ENCODE measurements at regions not wholly inside any gene's neighbourhood (a gene's known extent, or its start where the extent isn't known, plus 50 kb on each side); places are given as distances from the start of the nearest gene placed in this dataset.

- no peak for DNase-seq (ENCODE audit: low spot score)
Observed at GRCh38 chr1:239008568-239008967, 377.8 kb upstream of the CHRM3 start.

DNA sequence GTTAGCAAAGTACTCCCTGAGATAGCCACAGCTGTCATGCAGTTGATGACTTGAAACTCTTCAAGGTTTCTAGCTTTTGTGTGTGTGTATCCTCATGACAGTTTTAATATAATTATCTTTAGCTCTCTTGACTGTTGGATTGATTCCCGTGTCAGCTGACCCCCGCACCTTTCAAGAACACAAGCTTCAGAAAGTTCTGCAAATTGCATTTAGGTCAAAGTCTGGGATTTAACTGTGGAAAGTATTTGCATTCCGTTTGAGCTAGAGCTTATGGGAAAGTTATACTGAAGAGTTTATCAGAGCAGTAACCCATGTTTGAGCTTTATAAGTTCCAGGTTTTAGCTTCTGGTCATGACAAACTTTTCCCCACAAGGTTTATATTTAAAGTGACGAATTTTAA, 380.1 kb upstream of the CHRM3 start:
- DNase-seq (ENCODE audit: low spot score): no peak

- no peak for DNase-seq (ENCODE audit: low spot score)
Observed at GRCh38 chr1:238999944-239000343, 386.4 kb upstream of the CHRM3 start.

DNA sequence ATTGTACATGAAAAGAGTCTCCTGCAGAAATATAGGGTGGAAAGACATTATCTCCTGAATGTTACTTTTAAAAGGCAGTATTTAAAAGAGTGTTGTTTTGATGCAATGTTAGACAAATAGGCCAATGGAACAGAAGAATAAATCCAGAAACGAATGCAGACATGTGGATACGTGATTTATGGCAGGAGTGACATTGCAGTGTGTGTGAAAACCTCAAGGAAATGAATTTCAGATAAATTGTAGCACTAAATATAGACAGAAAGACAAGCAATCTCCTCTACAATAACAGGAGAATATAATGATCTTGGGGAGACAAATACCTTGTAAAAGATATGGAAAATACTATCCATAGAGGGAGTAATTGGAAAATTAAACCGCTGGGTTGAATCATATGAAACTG, 387.8 kb upstream of the CHRM3 start:
- DNase-seq (ENCODE audit: low spot score): no peak

GRCh38 chr1:238991765-238992495, 394.4 kb upstream of the CHRM3 start:
- DNase-seq (ENCODE audit: low spot score): peak; percentile 13

DNA sequence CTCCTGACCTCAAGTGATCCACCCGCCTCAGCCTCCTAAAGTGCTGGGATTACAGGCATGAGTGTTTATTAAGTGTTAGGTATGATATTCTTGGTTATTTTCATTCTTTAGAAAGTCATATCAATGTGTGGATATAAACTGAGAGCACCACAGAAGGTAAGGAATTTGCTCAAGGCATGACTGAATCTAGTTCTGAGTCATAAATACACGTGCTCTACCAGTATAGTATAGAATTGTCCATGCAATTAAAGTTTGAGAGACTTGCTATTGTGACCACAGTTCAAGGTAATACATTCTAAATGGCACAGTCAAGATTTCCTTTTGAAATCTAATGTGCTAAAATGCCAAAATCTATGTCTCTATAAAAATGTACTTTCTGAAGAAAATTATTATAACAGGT, 401.1 kb upstream of the CHRM3 start:
- no peak for DNase-seq (ENCODE audit: low spot score)

GRCh38 chr1:238982736-238983135, 403.6 kb upstream of the CHRM3 start:
- no peak for DNase-seq (ENCODE audit: low spot score)

DNA sequence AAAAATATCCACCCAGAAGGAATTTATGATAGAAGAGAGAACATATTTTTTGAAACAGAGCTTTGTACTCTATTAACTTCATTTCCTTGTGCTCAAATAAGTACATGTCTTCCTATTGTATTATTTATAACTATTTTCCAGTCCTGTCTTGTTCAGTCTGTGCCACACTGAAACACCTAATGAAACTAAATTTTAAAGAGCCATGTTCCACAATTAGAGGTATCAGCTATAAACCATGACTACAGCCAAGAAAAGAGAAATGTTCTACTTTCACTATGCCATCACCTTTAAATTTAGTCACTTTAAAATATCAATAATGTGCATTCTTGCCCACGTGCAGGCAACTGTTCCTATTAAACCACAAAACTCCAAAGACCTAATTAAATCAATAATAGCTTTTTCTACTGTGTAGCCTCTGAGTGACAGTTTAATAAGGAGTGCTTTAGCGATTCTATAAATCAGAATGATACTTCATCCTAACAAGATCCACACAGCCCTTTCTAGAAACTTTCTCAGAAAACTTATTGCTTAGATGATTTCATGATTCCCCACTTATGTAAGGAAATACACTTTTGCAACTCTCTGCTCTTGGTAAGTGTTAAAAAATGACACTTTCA, 404.9 kb upstream of the CHRM3 start:
- DNase-seq (ENCODE audit: low spot score): no peak

GRCh38 chr1:238980053-238980452, 406.3 kb upstream of the CHRM3 start:
- DNase-seq (ENCODE audit: low spot score): no peak

DNA sequence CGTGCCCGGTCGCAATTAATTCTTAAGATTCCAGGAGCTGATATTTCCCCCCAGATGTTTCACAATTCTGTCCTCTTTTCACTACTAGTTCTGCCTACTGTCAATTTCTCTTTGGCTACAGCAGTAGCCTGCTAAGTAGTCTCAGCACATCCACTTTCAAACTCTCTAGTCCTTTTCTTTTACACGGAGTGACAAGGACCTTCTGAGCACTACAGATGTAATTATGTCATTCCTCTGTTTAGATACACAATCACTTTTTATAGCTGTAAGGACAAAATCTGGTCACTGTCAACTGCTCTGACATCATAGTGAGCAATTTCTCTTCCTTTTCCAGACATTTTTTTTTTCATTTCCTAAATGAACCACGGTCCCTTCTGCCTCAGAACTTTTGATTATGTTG, 421.7 kb upstream of the CHRM3 start:
- DNase-seq (ENCODE audit: low spot score): no peak

DNA sequence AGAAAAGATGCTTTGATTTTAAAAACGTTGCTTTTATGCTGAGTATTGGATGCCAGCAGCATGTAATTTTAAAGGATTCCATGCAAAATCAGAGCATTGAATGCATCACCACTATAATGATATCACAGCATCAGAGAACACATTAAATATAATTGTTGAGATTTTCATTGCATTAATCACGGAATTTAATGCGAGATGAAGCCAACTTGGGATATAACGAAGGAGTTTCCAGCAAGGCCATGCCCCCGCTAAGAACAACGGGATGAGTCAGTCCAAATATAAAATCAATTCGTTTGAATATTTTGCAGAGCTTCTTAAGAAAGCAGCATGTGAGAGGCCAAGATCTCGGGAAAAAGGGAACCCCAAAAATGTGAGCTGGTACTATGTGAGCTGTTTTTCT, 423.4 kb upstream of the CHRM3 start:
- no peak for DNase-seq (ENCODE audit: low spot score)

- no peak for DNase-seq (ENCODE audit: low spot score)
Observed at GRCh38 chr1:238961790-238962189, 424.6 kb upstream of the CHRM3 start.

DNA sequence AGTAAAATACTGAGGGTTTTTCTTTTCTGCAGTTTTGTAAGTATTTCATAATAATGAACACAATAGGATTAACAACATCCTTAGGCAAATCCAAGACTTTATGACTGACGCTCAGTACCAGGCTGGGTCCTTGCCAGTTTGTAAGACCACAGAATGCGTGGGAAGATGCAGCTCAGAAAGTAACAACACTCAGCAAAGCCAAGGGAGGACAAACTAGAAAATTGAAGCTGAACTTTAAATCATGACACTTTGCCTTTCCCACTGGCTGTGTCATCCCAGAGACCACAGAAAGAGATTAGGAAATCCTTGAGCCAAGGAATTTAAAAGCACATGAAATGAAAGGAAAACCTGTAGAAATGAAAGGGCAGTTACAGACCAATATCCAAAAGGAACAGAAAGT, 426.3 kb upstream of the CHRM3 start:
- DNase-seq (ENCODE audit: low spot score): peak; percentile 84

- DNase-seq (ENCODE audit: low spot score): no peak
Observed at GRCh38 chr1:238955934-238956333, 430.4 kb upstream of the CHRM3 start.

DNA sequence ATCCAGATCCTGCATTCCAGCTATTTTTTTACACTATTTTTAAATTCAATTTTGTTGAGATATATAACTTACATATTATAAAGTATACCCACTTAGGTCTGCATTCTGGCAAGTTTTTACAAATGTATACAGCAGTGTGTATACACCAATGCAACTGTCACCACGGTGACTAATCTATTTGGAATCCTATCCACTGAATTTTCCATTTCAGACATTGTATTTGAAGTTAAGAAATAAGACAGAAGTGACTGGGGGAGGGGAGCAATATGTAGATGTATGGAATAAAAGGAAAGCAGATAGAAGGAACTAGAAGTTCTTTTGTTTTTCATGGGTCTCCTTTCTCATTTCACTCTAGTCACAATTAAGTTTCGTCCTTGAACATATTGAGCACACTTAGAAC, 431.5 kb upstream of the CHRM3 start:
- DNase-seq (ENCODE audit: low spot score): peak; percentile 46

DNA sequence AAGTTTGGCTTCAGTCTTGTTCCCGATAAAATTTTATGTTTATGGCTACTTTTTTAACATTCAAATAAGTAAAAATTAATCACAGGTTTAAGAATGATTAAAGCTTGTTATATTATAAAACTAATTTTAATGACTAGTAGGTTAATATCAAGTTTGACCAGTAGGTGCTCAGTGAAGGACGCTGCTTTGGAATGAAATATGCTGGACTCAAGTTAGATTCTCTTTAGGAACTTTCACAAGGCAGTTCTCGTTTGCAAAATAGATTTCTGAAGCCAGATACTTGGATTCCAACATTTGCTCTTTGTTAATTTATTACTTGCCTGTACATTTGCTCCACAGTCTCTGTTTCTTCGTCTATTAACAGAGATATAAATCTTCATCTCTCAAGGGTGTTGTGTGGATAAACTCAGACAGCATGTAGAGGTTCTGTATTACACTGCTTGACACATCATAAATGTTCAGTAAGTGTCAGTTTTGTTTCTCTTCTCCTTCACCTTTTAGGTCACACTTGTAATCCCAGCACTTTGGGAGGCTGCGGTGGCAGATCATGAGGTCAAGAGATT, 432.8 kb upstream of the CHRM3 start:
- no peak for DNase-seq (ENCODE audit: low spot score)

DNA sequence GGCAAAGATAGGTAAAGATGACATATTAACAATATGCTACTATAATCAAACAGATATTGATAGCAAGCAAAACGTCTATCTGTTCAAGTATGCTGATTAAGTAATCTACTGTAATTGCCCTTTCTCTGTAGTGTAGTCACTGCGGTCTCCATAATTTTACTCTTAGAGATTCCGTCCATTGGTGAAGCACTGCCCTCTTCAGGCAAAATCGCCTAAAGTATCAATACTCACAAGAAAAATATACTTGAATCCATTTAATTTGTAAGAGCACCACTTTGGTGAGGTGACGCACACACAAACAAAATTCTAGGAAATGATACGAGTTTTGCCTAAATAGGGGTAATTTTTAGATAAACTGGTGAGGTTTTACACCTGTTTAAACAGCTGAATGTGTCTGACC, 434.6 kb upstream of the CHRM3 start:
- peak; percentile 65 for DNase-seq (ENCODE audit: low spot score)

DNA sequence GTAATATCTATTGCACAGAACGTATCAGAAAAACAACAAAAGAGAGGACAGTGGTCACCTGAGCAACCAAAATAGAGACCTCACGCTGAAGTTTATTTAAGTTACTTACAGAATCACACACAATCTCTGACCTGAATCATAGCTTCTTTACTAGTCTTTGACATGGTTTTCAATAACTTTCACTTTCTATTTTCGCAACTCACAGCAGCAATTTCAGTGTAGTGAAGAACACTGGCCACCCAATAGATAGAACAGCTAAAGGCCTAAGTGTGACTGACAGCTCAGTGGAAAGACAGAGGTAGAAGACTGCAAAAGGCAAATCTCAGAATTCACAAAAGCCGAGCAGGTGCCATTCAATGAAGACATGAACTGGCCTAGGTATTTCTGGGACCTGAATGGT, 435.6 kb upstream of the CHRM3 start:
- DNase-seq (ENCODE audit: low spot score): peak; percentile 29

DNA sequence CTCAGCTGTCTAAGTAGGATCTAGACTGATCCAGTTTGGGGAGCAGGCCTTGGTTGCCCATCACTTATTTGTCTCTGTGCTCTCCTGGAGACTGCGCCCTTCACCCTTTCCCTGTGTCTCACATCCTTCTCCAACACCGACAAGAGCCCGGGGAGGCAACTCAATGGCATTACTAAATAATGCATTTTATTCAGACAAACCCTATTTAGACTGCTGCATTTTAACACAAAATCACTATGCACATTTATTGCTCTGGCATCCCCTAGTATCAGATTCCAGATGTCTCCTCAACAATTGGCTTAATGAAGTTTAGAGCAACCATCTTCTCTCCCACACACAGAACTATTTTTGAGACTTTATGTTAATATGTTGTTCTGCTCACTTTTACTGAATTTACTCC, 436.4 kb upstream of the CHRM3 start:
- DNase-seq (ENCODE audit: low spot score): no peak

- no peak for DNase-seq (ENCODE audit: low spot score)
Observed at GRCh38 chr1:238944028-238944427, 442.3 kb upstream of the CHRM3 start.

- DNase-seq (ENCODE audit: low spot score): no peak
Observed at GRCh38 chr1:238927899-238928298, 458.5 kb upstream of the CHRM3 start.

- no peak for DNase-seq (ENCODE audit: low spot score)
Observed at GRCh38 chr1:238916828-238917227, 469.5 kb upstream of the CHRM3 start.

- DNase-seq (ENCODE audit: low spot score): no peak
Observed at GRCh38 chr1:238914346-238914745, 472.0 kb upstream of the CHRM3 start.

DNA sequence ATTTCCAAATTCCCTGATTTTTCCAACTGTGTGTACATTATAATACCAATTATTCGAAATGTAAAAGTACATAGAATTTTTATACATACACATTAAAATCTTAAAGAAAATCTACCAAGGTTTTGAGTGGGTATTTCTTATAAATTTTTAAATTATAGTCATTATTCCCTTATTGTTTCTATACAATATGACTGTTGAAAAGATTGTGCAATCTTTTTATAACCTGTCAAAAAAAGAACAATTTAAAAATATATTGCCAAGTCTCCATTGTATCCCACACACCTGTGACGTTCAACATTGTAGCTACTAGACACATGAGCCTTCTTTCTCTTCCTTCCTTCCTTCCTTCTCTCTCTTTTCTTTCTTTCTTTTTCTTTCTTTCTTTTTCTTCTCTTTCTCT, 473.2 kb upstream of the CHRM3 start:
- DNase-seq (ENCODE audit: low spot score): no peak
